HUES48 (cell line): ENCODE measurements at regions not wholly inside any gene's neighbourhood (a gene's known extent, or its start where the extent isn't known, plus 50 kb on each side); places are given as distances from the start of the nearest gene placed in this dataset.
"Not testable (repeated sequence)": the region's sequence is repeated elsewhere in the genome, so short reads cannot be mapped to it uniquely, and the experiment has no call there.

Experiments used
- H3K27ac ChIP-seq: one replicate; pipeline ENCODE4 v1.7.0; 2013; ENCODE audit warnings: low read depth, low read length, inconsistent platforms
- H3K27me3 ChIP-seq: 2 replicates; pipeline ENCODE4 v1.6.1; 2013; ENCODE audit warnings: mild to moderate bottlenecking, low read length; ENCODE audit not compliant: control insufficient read depth, insufficient read depth
- H3K36me3 ChIP-seq: 2 replicates; pipeline ENCODE4 v1.6.1; 2013; ENCODE audit warnings: low read length; ENCODE audit not compliant: control insufficient read depth, insufficient read depth
- H3K4me1 ChIP-seq: 2 replicates; pipeline ENCODE4 v1.6.1; 2013; ENCODE audit warnings: mild to moderate bottlenecking, low read length; ENCODE audit not compliant: control insufficient read depth, insufficient read depth
- H3K4me3 ChIP-seq: 2 replicates; pipeline ENCODE4 v1.5.1; 2013; ENCODE audit warnings: mild to moderate bottlenecking, low read depth, low read length
- H3K9ac ChIP-seq: 2 replicates; pipeline ENCODE4 v1.6.1; 2013; ENCODE audit warnings: mild to moderate bottlenecking, low read depth, low read length, moderate library complexity
- H3K9me3 ChIP-seq: 2 replicates; pipeline ENCODE4 v1.6.1; 2013; ENCODE audit warnings: low read length; ENCODE audit not compliant: control insufficient read depth, insufficient read depth

DNA sequence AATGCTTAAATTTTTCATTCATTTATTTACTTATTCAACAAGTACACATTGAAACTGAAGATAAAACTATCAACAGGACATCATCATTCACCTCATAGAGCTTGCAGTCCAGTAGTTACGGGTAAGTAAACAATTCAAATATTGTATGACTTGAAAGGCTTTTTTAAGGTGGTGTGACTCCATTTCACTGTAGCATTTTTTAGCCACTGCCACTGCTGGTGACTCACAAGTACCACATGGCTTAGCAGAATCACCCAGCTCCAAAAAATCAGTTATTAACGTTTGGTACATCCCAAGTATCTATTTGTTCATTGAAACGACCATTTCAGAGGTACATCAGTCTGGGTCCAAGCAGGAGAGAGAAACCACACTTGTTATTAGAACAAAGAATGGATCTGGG is 427.9 kb upstream of the DDI1 start:
- H3K27me3 ChIP-seq = no peaks in the 10 kb centered on the region
- H3K4me3 ChIP-seq = no peak overlapping the region
- H3K36me3 ChIP-seq = no peaks in the 10 kb centered on the region
- H3K9me3 ChIP-seq = no peaks in the 10 kb centered on the region
- H3K9ac ChIP-seq = no peak overlapping the region
- H3K4me1 ChIP-seq = no peaks in the 10 kb centered on the region
- H3K27ac ChIP-seq = no peak overlapping the region

DNA sequence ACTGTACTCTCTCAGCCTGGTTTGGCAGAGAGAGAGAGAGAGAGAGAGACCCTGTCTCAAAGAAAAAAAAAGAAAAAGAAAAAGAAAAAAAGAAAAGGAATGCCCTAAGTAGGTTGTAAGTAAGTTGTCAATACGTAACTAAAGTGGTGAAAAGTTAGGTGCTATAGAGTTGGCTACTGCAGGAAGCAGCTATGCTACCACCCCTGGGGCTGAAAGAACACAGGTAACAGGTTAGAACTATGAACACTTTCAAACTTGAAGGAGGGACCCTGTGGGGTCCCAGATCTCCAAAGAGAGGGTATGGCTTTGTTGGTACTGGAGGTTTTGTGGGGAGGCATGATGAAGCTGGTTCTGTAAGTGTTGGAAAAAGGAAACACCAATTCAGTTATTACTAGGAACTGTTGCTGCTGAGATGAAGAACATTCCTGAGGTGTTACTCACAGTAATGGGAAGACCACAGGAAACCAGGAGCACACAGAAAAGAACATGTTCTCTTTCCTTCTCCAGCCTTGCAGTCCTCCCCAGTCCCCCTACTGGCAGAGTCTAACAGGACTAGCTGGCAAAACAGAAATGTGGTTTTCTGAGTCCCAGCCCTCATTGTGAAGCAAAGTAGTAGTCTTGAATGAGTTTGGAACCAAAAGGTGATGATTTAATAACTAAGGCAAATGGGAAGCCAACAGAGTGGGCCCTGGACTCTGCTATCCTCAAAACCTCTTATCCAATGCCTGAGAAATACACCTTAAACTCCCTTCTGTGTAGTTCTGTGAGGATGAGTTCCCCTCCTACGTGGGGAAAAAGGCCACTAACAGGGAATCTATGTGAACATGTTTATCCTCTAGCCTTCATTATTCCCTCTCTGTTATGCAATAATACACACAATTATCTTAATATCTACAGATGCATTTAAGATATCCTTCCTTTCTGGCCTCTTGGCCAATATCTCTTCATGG is 427.0 kb upstream of the DDI1 start:
- Histone ChIP-seq H3K36me3 (no peaks in the 10 kb centered on the region), H3K9ac (no peak overlapping the region), H3K27ac (peak overlapping the region; percentile 16), H3K4me1 (no peaks in the 10 kb centered on the region), H3K4me3 (no peak overlapping the region), H3K9me3 (no peaks in the 10 kb centered on the region), H3K27me3 (no peaks in the 10 kb centered on the region)

DNA sequence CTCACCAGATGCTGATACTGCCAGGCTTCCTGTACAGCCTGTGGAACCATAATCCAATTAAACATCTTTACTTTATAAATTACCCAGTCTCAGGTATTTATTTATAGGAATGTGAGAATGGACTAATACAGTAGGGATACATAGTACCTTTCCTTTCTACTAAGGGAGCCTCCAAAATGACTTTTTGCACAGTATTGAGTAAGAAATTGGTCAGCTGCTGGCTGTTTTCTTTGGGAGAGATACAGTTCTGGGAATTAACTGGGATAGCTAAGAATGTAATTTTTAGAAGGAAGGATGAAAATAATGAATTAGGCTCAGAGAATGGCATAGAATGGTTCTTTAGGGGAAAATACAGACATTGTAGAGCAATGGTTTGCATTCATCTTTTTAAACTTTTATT is 426.0 kb upstream of the DDI1 start:
- no peaks in the 10 kb centered on the region for H3K27me3 ChIP-seq
- no peak overlapping the region for H3K4me3 ChIP-seq
- no peak overlapping the region for H3K27ac ChIP-seq
- H3K9me3 ChIP-seq = no peaks in the 10 kb centered on the region
- no peaks in the 10 kb centered on the region for H3K36me3 ChIP-seq
- H3K4me1 ChIP-seq = no peaks in the 10 kb centered on the region
- no peak overlapping the region for H3K9ac ChIP-seq

DNA sequence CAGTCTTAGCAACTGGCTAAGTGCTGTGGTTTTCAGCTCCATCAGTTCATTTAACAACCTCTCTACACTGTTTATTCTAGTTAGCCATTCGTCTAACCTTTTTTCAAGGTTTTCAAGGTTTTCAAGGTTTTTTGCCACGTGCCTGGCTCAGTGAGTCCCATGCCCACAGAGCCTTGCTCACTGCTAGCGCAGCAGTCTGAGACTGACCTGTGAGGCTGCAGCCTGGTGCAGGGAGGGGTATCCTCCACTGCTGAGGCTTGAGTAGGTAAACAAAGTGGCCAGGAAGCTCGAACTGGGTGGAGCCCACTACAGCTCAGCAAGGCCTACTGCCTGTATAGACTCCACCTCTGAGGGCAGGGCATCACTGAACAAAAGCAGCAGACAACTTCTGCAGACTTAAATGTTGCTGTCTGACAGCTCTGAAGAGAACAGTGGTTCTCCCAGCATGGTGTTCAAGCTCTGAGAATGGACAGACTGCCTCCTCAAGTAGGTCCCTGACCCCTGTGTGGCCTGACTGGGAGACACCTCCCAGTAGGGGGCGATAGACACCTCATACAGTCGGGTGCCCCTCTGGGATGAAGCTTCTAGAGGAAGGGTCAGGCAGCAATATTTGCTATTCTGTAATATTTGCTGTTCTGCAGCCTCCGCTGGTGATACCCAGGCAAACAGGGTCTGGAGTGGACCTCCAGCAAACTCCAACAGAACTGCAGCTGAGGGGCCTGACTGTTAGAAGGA is 424.7 kb upstream of the DDI1 start:
- H3K36me3 ChIP-seq, H3K4me1 ChIP-seq, H3K9ac ChIP-seq, H3K4me3 ChIP-seq, H3K27me3 ChIP-seq, H3K9me3 ChIP-seq, H3K27ac ChIP-seq: not testable (repeated sequence)

DNA sequence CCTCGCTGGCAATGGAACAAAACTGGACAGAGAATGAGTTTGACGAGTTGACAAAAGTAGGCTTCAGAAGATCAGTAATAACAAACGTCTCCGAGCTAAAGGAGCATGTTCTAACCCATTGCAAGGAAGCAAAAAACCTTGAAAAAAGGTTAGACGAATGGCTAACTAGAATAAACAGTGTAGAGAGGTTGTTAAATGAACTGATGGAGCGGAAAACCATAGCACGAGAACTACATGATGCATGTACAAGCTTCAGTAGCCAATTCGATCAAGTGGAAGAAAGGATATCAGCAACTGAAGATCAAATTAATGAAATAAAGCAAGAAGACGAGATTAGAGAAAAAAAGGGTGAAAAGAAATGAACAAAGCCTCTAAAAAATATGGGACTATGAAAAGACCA is 424.0 kb upstream of the DDI1 start:
- H3K4me1 ChIP-seq, H3K27me3 ChIP-seq, H3K27ac ChIP-seq, H3K9me3 ChIP-seq, H3K9ac ChIP-seq, H3K4me3 ChIP-seq, H3K36me3 ChIP-seq: not testable (repeated sequence)

DNA sequence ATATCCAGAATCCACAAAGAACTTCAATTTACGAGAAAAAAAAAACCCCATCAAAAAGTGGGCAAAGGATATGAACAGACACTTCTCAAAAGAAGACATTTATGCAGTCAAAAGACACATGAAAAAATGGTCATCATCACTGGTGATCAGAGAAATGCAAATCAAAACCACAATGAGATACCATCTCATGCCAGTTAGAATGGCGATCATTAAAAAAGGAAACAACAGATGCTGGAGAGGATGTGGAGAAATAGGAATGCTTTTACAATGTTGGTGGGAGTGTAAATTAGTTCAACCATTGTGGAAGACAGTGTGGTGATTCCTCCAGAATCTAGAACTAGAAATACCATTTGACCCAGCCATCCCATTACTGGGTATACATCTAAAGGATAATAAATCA is 419.9 kb upstream of the DDI1 start:
- not testable (repeated sequence) for H3K4me1 ChIP-seq, H3K27ac ChIP-seq, H3K9ac ChIP-seq, H3K4me3 ChIP-seq, H3K36me3 ChIP-seq, H3K9me3 ChIP-seq, H3K27me3 ChIP-seq

DNA sequence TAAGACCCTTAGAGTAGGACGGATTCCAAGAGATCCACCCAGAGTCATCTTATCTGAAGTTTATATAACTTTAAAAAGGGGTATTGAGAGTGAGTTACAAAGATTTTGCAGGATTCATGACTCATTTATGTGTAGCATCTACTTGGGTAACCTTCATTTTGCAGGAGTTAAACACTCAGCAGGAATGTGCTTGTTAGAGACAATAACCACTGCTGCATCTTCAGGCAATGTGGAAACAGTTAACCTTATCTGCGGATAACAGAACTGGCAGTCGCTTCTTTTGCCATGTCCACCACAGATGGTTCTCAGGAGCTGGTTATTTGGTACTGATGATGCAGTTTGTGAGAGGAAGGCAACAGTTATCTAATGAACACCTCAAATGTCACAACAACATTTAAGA is 417.9 kb upstream of the DDI1 start:
- Histone ChIP-seq H3K4me1 (no peaks in the 10 kb centered on the region), H3K27ac (no peak overlapping the region), H3K36me3 (no peaks in the 10 kb centered on the region), H3K9ac (no peak overlapping the region), H3K27me3 (no peaks in the 10 kb centered on the region), H3K4me3 (no peak overlapping the region), H3K9me3 (no peaks in the 10 kb centered on the region)

DNA sequence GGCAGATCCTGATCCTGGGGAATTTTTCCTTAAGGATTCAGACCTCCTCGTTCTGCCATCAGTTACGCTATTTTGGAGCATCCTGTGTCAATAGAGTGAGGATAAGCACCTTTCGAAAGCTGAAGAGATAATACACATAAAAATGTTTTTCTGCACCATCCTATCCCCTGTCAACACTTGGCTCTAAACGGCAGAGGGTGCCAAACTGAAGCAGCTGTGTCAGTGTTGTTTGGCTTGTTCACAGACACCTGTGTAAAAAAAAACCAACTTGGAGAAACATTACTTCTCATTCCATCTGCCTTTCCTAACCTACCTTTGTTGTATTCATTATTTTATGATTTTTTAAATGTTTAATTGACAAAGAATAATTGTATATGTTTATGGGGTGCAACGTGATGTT is 417.0 kb upstream of the DDI1 start:
- Histone ChIP-seq H3K9me3 (no peaks in the 10 kb centered on the region), H3K27ac (no peak overlapping the region), H3K27me3 (no peaks in the 10 kb centered on the region), H3K4me1 (no peaks in the 10 kb centered on the region; the same call in 1 of the 2 replicates), H3K36me3 (no peaks in the 10 kb centered on the region), H3K4me3 (no peak overlapping the region), H3K9ac (no peak overlapping the region)

DNA sequence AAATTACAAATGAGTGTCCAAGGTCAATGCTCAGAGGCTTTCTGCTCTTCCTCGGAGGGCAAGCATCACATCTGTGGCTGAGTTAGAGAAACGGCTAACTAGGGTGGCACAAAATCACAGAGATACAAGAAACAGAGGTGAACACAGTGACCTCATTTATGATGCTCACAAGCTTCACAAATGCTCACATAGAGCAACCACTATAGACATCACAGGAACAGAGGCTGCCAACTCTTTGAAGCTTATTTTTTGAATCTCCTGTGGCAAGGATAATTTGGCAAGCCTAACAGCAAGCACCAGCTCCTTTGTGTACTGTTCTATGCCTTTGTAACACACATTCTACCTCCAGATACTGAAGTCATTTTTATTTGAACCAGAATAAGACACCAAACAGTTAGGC is 416.5 kb upstream of the DDI1 start:
- H3K4me3 ChIP-seq = no peak overlapping the region
- no peak overlapping the region for H3K27ac ChIP-seq
- H3K9ac ChIP-seq = no peak overlapping the region
- H3K36me3 ChIP-seq = no peaks in the 10 kb centered on the region
- H3K27me3 ChIP-seq = no peaks in the 10 kb centered on the region
- no peaks in the 10 kb centered on the region for H3K9me3 ChIP-seq
- H3K4me1 ChIP-seq = peaks cover 3% of the 10 kb centered on the region

DNA sequence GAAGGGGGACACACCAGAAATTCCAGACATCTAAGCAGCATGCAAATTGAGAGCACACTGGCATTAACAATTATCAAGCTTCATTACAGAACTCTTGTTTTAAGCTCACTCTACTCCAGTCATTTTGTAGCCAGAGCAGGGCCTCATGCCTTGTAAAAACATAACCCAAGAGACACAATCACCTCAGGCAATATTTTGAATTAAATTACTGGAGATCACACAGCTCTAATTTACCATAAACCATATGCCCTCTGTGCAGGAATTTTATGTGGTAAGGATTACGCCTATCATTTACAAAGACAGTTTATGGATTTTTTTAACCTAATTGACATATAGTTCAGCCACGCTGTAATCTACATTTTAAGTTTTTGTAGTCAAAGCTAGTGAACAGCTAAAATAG is 414.1 kb upstream of the DDI1 start:
- no peaks in the 10 kb centered on the region for H3K27me3 ChIP-seq
- H3K27ac ChIP-seq = no peak overlapping the region
- H3K9ac ChIP-seq = no peak overlapping the region
- H3K4me1 ChIP-seq = peaks cover 14% of the 10 kb centered on the region
- H3K9me3 ChIP-seq = no peaks in the 10 kb centered on the region
- H3K4me3 ChIP-seq = no peak overlapping the region
- no peaks in the 10 kb centered on the region for H3K36me3 ChIP-seq

DNA sequence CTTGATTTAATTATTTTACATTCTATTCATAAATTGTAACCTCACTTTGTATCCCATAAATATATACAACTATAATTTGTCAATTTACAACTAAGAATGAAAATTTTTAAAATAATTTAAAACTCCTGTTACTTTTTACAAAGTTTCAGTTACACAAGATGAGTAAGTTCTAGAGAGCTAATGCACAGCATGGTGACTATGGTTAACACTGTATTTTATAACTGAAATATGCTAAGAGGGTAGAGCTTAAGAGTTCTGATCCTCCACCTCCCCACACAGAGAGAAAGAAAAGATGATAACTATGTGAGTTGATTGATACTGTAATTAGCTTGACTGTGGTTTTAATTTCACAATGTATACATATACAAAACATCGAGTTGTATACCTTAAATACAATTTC is 412.5 kb upstream of the DDI1 start:
- peaks cover 14% of the 10 kb centered on the region for H3K4me1 ChIP-seq
- no peak overlapping the region for H3K27ac ChIP-seq
- H3K9ac ChIP-seq = no peak overlapping the region
- no peaks in the 10 kb centered on the region for H3K9me3 ChIP-seq
- H3K4me3 ChIP-seq = no peak overlapping the region
- H3K27me3 ChIP-seq = no peaks in the 10 kb centered on the region
- no peaks in the 10 kb centered on the region for H3K36me3 ChIP-seq
